K562 (cell line): ENCODE measurements at regions not wholly inside any gene's neighbourhood (a gene's known extent, or its start where the extent isn't known, plus 50 kb on each side); places are given as distances from the start of the nearest gene placed in this dataset.

Experiments
- CTCF ChIP-seq, 3 experiments: IDR thresholded peaks in 2 of 3; conservative IDR thresholded peaks in 1 of 3; 2 replicates each; pipeline ENCODE4 v1.5.1; 2011 to 2012; ENCODE audit warnings: low read length in 3 of 3, mild to moderate bottlenecking in 3 of 3, control low read depth in 2 of 3, improper control_type of control experiment in 1 of 3, inconsistent platforms in 1 of 3, low read depth in 1 of 3, mixed read lengths in 1 of 3, moderate library complexity in 1 of 3; ENCODE audit not compliant: insufficient read depth in 2 of 3
- PTRF ChIP-seq: fragments of 450-650 bp; IDR thresholded peaks from 2 replicates; pipeline ENCODE4 v1.6.1; 2016; ENCODE audit warnings: mild to moderate bottlenecking, missing genetic modification characterization, missing compliant biosample characterization
- ZNF609 ChIP-seq: sonication (generic); formaldehyde crosslinking; IDR thresholded peaks from 2 replicates; pipeline ENCODE4 v1.8.1; 2023; ENCODE audit warnings: missing genetic modification reagents, mild to moderate bottlenecking, borderline replicate concordance
- ZNF785 ChIP-seq: fragments of 250-450 bp; sonication (Bioruptor Pico); IDR thresholded peaks from 2 replicates; pipeline ENCODE4 v1.4.0; 2020; ENCODE audit warnings: mild to moderate bottlenecking

GRCh38 chr10:33037726-33038125 lies 79.7 kb upstream of the ITGB1 start:
- TF ChIP-seq ZNF609 (CRISPR knock-in tag) (no peak), ZNF785 (CRISPR knock-in tag) (no peak), CTCF (IDR thresholded peaks at IDR 0.05 in 2 of 3, conservative IDR thresholded peaks at IDR 0.05 in 1 of 3; ENCODE audit: insufficient read depth in 2 of 3, low read depth in 1 of 3, low read length in 3 of 3) (no peak), PTRF (tag) (no peak)
